NCI-H2196 (cell line): ENCODE measurements at regions not wholly inside any gene's neighbourhood (a gene's known extent, or its start where the extent isn't known, plus 50 kb on each side); places are given as distances from the start of the nearest gene placed in this dataset.

ENCODE experiments used
- DNase-seq: peaks from one replicate; lab custom pipeline; 2025; ENCODE audit not compliant: unreplicated experiment; lab: John Stamatoyannopoulos, UW

DNA sequence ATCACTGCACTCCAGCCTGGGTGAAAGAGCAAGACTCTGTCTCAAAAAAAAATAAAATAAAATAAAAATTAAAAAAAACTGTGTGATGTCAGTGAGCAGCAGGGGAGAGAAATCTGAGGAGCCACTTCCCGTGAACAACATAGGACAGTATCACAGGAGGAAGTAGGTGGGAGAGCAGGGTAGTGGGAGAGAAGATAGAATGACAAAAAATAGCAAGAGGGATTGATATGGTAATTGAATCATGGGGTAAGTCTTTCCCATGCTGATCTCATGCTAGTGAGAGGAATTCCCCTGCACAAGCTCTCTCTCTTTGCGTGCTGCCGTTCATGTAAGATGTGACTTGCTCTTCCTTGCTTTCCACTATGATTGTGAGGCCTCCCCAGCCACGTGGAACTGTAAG is 81.6 kb upstream of the PBX1 start:
- DNase-seq, result no peak

DNA sequence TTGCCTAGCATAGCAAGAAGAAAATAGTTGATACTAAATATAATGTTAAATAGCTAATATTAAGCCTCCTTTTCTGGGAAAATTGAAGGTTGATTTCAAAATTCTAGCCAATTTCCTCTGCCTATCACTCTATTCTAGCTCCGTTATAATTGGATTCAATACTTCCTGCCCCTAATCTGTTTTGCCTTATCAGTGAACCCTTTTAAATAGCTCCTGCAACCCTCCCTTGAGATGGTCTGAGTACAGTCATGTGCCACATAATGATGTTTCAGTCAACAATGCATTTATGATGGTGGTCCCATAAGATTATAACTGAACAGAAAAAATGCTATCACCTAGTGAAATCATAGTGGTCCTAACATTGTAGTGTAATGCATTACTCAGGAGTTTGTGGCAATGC is 79.7 kb upstream of the PBX1 start:
- no peak for DNase-seq

DNA sequence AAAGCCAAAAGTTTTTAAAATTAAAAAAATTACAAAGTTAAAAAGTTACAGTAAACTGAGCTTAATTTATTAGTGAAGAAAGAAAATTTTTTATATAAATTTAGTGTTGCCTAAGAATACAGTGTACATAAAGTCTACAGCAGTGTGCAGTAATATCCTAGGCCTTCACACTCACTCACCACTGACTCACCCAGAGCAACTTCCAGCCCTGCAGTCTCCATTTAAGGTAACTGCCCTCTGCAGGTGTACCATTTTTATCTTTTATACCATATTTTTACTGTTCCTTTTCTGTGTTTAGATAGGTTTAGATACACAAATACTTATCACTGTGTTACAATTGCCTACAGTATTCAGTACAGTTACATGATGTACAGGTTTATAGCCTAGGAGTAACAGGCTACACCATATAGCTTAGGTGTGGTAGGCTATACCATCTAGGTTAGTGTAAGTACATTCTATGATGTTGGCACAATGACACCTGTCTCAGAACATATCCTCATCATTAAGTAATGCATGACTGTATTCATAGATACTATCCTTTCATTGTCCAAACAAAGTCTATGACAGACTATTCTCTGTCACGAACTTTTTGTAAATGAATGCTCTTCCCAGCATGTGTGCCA is 78.6 kb upstream of the PBX1 start:
- no peak for DNase-seq

DNA sequence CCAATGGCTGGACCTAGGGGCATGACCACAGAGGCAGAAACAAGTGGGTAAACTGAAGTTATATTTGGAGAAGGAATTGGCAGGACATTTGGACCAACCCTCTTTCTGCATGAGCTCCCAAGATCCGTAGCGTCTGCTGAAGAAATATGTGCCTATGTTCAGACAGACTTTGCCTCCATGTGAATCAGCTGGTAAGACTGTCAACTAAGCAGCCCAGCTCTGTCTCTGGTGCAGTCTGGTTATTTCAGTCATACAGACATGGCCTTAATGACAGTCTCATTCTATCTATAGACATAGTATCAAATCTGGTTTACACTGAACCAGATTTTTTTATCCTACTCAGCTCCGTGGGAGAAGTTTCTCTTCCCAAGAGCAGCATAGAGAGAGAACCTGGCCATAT is 63.1 kb upstream of the PBX1 start:
- DNase-seq, result no peak

DNA sequence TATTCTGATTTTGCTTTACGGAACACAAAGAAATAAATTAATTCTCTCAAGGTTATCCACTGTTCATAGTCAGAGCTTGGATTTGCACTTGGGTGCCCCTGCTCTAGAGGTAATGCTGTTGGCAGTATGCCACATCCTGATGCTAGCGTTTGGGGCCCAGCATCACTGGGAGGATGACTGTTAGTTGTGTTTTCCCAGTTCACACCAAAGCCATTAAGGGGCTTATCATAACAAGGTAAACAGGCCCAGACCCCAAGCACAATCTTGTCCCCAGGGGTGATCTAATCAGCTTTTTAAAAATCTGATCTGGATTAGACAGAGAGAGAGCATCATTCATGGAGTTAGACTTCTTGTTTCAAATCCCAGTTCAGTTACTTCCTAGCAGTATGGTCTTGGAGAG is 60.2 kb upstream of the PBX1 start:
- DNase-seq, result no peak

DNA sequence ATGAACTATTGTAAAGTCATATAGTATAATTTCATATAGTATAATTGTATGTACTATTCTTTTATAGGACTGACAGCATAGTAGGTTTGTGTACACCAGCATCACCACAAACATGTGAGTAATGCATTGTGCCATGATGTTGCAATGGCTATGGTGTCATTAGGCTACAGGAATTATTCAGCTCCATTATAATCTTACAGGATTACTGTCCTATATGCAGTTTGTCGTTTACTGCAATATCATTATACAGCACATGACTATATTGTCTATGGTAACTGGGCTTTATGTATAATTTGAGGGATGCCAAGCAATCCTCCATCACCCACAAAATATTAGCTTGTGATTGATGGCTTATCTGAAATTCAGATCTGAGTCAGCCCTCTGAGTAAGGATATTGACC is 54.2 kb upstream of the PBX1 start:
- no peak for DNase-seq
